H1 (cell line): ENCODE measurements at regions not wholly inside any gene's neighbourhood (a gene's known extent, or its start where the extent isn't known, plus 50 kb on each side); places are given as distances from the start of the nearest gene placed in this dataset.

Experiments used
- JUN ChIP-seq: IDR thresholded peaks from 2 replicates; pipeline ENCODE4 v1.6.1; 2011; ENCODE audit warnings: low read depth, mild to moderate bottlenecking, improper control_type of control experiment, low read length
- RAD21 ChIP-seq, 2 experiments: IDR thresholded peaks in 1 of 2; conservative IDR thresholded peaks in 1 of 2; 2 replicates each; pipeline ENCODE4 v1.6.1; 2011; ENCODE audit warnings: low read depth in 2 of 2, low read length in 2 of 2, improper control_type of control experiment in 1 of 2, inconsistent platforms in 1 of 2, mild to moderate bottlenecking in 1 of 2, moderate library complexity in 1 of 2
- SIN3A ChIP-seq, 2 experiments: IDR thresholded peaks in 1 of 2; conservative IDR thresholded peaks in 1 of 2; 2 replicates each; pipeline ENCODE4 v1.6.1; 2011 to 2012; ENCODE audit warnings: low read length in 2 of 2, improper control_type of control experiment in 1 of 2, low read depth in 1 of 2, mild to moderate bottlenecking in 1 of 2
- SIX5 ChIP-seq: IDR thresholded peaks from 2 replicates; pipeline ENCODE4 v1.6.1; 2011; ENCODE audit warnings: mild to moderate bottlenecking, low read depth, low read length
- TF ChIP-seq, protein P1 (sequence below): IDR thresholded peaks from 2 replicates; pipeline ENCODE4 v1.6.1; 2011; ENCODE audit warnings: low read depth, mild to moderate bottlenecking, low read length; ENCODE audit not compliant: insufficient read depth

DNA sequence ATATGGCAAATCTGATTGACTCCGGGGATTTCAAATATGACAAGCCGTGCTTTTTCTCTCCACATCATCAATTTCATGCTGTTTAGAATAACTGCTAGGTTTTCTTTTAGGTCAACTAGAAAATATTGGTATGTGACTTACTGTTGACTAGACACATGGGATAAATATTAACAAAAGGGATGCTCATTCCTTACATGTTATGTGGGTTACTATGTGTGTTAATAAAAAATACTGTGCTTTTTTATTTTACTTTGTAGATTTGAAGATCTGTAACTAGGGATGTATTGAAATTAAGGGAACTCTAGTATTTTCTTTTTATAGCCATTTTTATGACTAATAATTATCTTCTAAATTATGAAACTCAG is 264.6 kb upstream of the COL8A1 start (continued):
- TF ChIP-seq, protein P1, sequence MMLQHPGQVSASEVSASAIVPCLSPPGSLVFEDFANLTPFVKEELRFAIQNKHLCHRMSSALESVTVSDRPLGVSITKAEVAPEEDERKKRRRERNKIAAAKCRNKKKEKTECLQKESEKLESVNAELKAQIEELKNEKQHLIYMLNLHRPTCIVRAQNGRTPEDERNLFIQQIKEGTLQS, result no peak
- TF ChIP-seq SIN3A (conservative IDR thresholded peaks at IDR 0.05 in 1 of 2, IDR thresholded peaks at IDR 0.05 in 1 of 2; ENCODE audit: low read depth in 1 of 2, low read length in 2 of 2) (no peak), RAD21 (IDR thresholded peaks at IDR 0.05 in 1 of 2, conservative IDR thresholded peaks at IDR 0.05 in 1 of 2; ENCODE audit: low read depth in 2 of 2, low read length in 2 of 2) (no peak), JUN (no peak), SIX5 (no peak)
